ENCODE measurements at regions not wholly inside any gene's neighbourhood (a gene's known extent, or its start where the extent isn't known, plus 50 kb on each side); places are given as distances from the start of the nearest gene placed in this dataset.

DNA sequence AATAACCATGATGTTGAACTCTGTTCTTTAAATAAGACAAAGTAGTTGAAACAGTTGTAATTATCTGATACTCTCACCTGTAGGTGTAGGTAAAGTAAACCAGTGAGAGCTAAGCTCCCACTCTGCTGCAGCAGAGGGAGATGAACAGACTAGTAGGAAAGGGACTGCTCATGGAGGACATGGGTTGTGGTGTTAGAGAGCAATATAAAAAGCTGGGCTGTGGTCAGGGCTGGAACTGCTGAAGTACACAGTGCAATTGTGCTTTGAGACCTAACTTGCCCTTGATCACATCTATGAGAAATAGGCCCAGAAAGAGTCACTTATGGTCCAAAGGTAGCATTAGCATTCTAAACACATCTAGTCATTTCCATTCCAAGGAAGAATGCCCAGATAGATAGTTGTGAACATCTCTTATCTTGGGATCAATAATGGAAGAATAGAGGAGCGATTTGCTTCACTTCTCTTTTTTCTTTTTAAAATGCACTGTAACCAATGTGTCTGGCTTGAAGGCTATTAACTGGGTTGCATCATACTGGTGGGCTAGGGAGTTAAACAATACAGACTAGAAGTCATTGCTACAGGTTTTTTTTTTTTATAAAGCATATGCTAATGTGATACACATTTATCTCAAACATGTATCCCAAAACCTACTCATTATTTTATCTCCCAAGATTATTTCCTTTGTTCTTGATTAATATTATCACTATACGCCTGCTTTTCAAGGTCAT lies 251.3 kb upstream of the CENPE start:
- no peak overlapping the region for H3K4me3 ChIP-seq (ENCODE audit: low read depth, low read length)
- in situ Hi-C loops (cut with HindIII; ENCODE audit: low sequenced_read_pairs) = no loop called here
- no peak for DNase-seq (ENCODE audit: low read depth)
- TF ChIP-seq, protein P1, sequence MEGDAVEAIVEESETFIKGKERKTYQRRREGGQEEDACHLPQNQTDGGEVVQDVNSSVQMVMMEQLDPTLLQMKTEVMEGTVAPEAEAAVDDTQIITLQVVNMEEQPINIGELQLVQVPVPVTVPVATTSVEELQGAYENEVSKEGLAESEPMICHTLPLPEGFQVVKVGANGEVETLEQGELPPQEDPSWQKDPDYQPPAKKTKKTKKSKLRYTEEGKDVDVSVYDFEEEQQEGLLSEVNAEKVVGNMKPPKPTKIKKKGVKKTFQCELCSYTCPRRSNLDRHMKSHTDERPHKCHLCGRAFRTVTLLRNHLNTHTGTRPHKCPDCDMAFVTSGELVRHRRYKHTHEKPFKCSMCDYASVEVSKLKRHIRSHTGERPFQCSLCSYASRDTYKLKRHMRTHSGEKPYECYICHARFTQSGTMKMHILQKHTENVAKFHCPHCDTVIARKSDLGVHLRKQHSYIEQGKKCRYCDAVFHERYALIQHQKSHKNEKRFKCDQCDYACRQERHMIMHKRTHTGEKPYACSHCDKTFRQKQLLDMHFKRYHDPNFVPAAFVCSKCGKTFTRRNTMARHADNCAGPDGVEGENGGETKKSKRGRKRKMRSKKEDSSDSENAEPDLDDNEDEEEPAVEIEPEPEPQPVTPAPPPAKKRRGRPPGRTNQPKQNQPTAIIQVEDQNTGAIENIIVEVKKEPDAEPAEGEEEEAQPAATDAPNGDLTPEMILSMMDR (IDR thresholded peaks at IDR 0.05; ENCODE audit: low read depth, low read length, missing control alignments) = no peak

DNA sequence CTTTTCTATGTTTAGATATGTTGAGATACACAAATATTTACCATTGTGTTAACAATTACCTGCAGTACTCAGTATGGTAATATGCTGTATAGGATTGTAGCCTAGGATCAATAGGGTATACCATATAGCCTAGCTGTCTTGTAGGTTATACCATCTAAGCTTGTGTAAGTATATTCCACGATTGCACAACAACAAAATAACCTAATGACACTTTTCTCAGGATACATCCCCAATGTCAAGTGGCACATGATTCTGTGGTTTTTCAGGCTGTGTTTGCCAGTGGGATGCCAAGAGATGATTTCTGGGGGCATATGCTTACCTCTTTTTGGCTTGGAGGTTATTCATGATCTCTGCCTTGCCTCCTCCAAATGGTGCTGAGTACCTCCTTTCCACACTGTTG lies 247.2 kb upstream of the CENPE start:
- DNase-seq (ENCODE audit: low read depth) = no peak
- TF ChIP-seq, protein P1 (IDR thresholded peaks at IDR 0.05; ENCODE audit: low read depth, low read length, missing control alignments) = no peak
- H3K4me3 ChIP-seq (ENCODE audit: low read depth, low read length) = no peak overlapping the region
- in situ Hi-C loops (cut with HindIII; ENCODE audit: low sequenced_read_pairs) = no loop called here

DNA sequence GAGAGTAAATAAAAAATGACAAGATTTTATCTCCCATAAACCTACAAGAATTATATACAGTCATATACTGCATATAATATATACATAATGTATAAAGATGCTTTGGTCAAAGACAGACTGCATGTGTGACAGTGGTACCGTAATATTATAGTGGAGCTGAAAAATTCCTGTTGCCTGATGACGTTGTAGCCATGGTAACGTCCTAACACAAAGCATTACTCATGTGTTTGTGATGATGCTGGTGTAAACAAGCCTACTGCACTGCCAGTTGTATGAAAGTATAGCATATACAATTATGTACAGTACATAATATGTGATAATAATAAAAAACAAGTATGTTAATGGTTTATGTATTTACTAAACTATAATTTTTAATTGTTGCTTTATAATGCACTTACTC lies 245.2 kb upstream of the CENPE start:
- H3K4me3 ChIP-seq (ENCODE audit: low read depth, low read length) = no peak overlapping the region
- in situ Hi-C loops (cut with HindIII; ENCODE audit: low sequenced_read_pairs) = no loop called here
- DNase-seq (ENCODE audit: low read depth) = no peak
- TF ChIP-seq, protein P1 (IDR thresholded peaks at IDR 0.05; ENCODE audit: low read depth, low read length, missing control alignments) = no peak

DNA sequence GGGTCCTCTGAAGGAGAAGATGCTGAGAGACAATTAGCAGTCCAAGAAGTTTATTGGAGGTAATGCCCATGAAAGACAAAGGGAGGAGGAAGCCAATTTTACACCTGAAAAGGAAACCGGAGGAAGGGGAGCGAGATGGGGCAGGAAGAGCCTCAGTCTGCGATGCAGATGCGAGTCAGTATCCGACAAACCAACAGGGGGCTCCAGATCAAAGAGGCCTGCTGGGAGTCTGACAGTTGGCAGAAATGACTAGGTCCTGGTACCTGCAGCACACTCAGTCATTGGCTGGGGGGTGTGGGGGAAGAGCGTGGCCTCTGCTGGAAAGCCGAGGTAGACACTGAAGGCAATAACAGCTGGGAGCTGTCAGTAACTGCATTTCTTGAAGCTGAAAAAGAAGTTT lies 231.1 kb upstream of the CENPE start:
- in situ Hi-C loops (cut with HindIII; ENCODE audit: low sequenced_read_pairs) = no loop called here
- DNase-seq (ENCODE audit: low read depth) = no peak
- TF ChIP-seq, protein P1 (IDR thresholded peaks at IDR 0.05; ENCODE audit: low read depth, low read length, missing control alignments) = peak; percentile 5
- no peak overlapping the region for H3K4me3 ChIP-seq (ENCODE audit: low read depth, low read length)

DNA sequence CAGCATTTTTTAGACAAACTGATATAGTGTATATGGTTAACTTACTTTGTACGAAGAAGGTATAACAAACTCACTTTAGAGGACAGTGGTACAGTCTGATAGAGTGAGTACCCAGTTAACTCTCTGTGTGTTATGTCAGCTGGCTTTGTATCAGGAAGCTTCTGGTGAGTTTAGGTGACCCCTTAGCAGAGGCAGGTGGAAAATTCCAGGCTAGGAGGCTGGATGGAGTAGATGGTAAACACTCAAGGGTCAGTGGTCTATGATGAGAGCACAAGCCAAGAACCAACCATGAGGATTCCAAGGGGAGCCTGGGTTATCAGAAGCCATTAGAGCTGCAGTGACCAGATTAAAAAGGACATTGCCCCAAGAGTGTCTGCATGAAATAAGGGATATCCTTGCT lies 227.3 kb upstream of the CENPE start:
- in situ Hi-C loops (cut with HindIII; ENCODE audit: low sequenced_read_pairs) = no loop called here
- no peak overlapping the region for H3K4me3 ChIP-seq (ENCODE audit: low read depth, low read length)
- TF ChIP-seq, protein P1 (IDR thresholded peaks at IDR 0.05; ENCODE audit: low read depth, low read length, missing control alignments) = no peak
- no peak for DNase-seq (ENCODE audit: low read depth)

DNA sequence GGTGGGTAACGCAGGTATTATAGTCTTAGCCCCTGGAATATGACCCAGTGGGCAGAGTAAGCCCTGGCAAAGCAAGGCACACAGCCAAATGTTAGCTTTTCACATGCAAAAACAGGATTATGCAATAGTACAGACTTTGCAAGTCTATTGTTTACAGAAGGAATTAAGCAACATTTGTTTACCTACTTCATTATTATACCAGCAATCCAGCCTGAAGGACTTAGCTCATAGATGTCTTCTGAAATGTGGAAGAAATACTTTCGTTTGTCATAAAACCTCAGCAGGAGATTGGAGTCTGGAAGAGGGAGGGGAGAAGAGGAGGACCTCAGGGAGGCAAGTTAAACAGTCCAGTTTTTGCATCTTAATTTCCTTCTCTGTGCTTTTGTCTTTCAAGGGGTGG lies 226.7 kb upstream of the CENPE start:
- no peak for DNase-seq (ENCODE audit: low read depth)
- in situ Hi-C loops (cut with HindIII; ENCODE audit: low sequenced_read_pairs) = no loop called here
- H3K4me3 ChIP-seq (ENCODE audit: low read depth, low read length) = no peak overlapping the region

More for the DNA sequence above, 226.7 kb upstream of the CENPE start:
- TF ChIP-seq, protein P1 (IDR thresholded peaks at IDR 0.05; ENCODE audit: low read depth, low read length, missing control alignments) = no peak

Measured in astrocyte of the cerebellum (primary cell).